HepG2 (cell line): ENCODE measurements at regions not wholly inside any gene's neighbourhood (a gene's known extent, or its start where the extent isn't known, plus 50 kb on each side); places are given as distances from the start of the nearest gene placed in this dataset.

ENCODE experiments used
- ATAC-seq: fragments of 200-7000 bp; cut with Tn5 transposase; 3 replicates; pipeline ENCODE4 v1.9.1; 2020; ENCODE audit warnings: mild to moderate bottlenecking, moderate library complexity
- BruUV-seq: library from RNA; stranded (reverse); fragments of 400-500 nt; replicated peaks from 2 replicates; lab custom pipeline; 2021; lab: Mats Ljungman, UMichigan
- CTCF ChIA-PET: fragments of 300-600 bp; formaldehyde crosslinking; extraction: SDS; loops from one replicate; lab custom pipeline; 2021; ENCODE audit warnings: low total read pairs, inconsistent platforms, low intra/inter-chr PET ratio; lab: Yijun Ruan, JAX
- POLR2A ChIA-PET: fragments of 350-600 bp; sonication (Branson Sonifier 250); formaldehyde crosslinking; loops from one replicate; lab custom pipeline; 2020; ENCODE audit warnings: antibody characterized with exemption, inconsistent platforms; lab: Yijun Ruan, JAX
- DNase-seq: peaks from one replicate; pipeline ENCODE4 v3.0.0-alpha.2; 2015; ENCODE audit warnings: low spot score
- FAIRE-seq: peaks from 3 replicates; lab custom pipeline; 2011; peaks lifted over from hg19 to GRCh38; lab: Jason Lieb, UNC
- H2AFZ ChIP-seq: one replicate; pipeline ENCODE4 v1.6.1; 2011; ENCODE audit warnings: low read length, inconsistent platforms
- H3K27ac ChIP-seq: fragments of 300-600 bp; 3 replicates; pipeline ENCODE4 v1.8.0; 2011; ENCODE audit warnings: mixed run types, mild to moderate bottlenecking, mixed read lengths, low read length, inconsistent platforms; ENCODE audit not compliant: insufficient read depth; ENCODE audit errors: extremely low read length
- H3K27me3 ChIP-seq, 2 experiments: fragments of 200-600 bp in 1 of 2; 2 replicates in 1 of 2; 3 replicates in 1 of 2; pipeline versions ENCODE4 v1.6.0 to v1.8.0; 2011; ENCODE audit warnings: low read length in 2 of 2, mild to moderate bottlenecking in 2 of 2, moderate library complexity in 2 of 2, inconsistent platforms in 1 of 2; ENCODE audit not compliant: insufficient read depth in 2 of 2, control insufficient read depth in 1 of 2
- H3K36me3 ChIP-seq, 2 experiments: fragments of 200-600 bp in 1 of 2; replicated peaks in 1 of 2; 2 replicates in 1 of 2; 3 replicates in 1 of 2; pipeline versions ENCODE4 v1.5.1 to v1.8.0; 2011; ENCODE audit warnings: low read length in 2 of 2, inconsistent platforms in 1 of 2; ENCODE audit not compliant: insufficient read depth in 2 of 2, control insufficient read depth in 1 of 2
- H3K4me1 ChIP-seq: 2 replicates; pipeline ENCODE4 v1.5.1; 2012; ENCODE audit warnings: low read length, inconsistent platforms; ENCODE audit not compliant: insufficient read depth
- H3K4me2 ChIP-seq: 2 replicates; pipeline ENCODE4 v1.6.0; 2011; ENCODE audit warnings: low read depth, low read length, inconsistent platforms
- H3K4me3 ChIP-seq, 3 experiments: fragments of 200-600 bp in 1 of 3; sonication (generic), shearing (Covaris generic) in 1 of 3; replicated peaks in 1 of 3; 2 replicates each; pipeline ENCODE4 v1.5.1; 2011 to 2016; ENCODE audit warnings: low read length in 3 of 3, inconsistent platforms in 2 of 3, low read depth in 2 of 3, mild to moderate bottlenecking in 2 of 3, control low read depth in 1 of 3, mixed read lengths in 1 of 3; ENCODE audit not compliant: insufficient read depth in 1 of 3
- H3K79me2 ChIP-seq: one replicate; pipeline ENCODE4 v1.6.1; 2011; ENCODE audit warnings: low read length, inconsistent platforms; ENCODE audit not compliant: insufficient read depth
- H3K9ac ChIP-seq: 2 replicates; pipeline ENCODE4 v1.6.0; 2011; ENCODE audit warnings: mild to moderate bottlenecking, low read depth, low read length, inconsistent platforms; ENCODE audit not compliant: insufficient read depth
- H3K9me3 ChIP-seq: 2 replicates; pipeline ENCODE4 v1.5.1; 2012; ENCODE audit warnings: mild to moderate bottlenecking, low read length
- H4K20me1 ChIP-seq: 2 replicates; pipeline ENCODE4 v1.6.0; 2011; ENCODE audit warnings: inconsistent platforms, mild to moderate bottlenecking, low read length, moderate library complexity; ENCODE audit not compliant: insufficient read depth
- FIP1L1 ChIP-seq: fragments of 200-400 bp; formaldehyde crosslinking; IDR thresholded peaks from 2 replicates; pipeline ENCODE4 v1.6.1; 2018; ENCODE audit warnings: low read depth, mild to moderate bottlenecking, low read length, moderate library complexity, borderline replicate concordance; ENCODE audit not compliant: insufficient read depth
- FOSL2 ChIP-seq: sonication (generic); formaldehyde crosslinking; IDR thresholded peaks from 2 replicates; pipeline ENCODE4 v1.4.0; 2020; ENCODE audit warnings: missing genetic modification reagents
- FOXP4 ChIP-seq: sonication (generic); formaldehyde crosslinking; IDR thresholded peaks from 2 replicates; pipeline ENCODE4 v1.4.0; 2020; ENCODE audit warnings: missing genetic modification reagents
- HOXD1 ChIP-seq: sonication (generic); formaldehyde crosslinking; IDR thresholded peaks from 2 replicates; pipeline ENCODE4 v1.5.0; 2020; ENCODE audit warnings: missing genetic modification reagents
- IKZF5 ChIP-seq: IDR thresholded peaks from 2 replicates; pipeline ENCODE4 v1.6.1; 2018; ENCODE audit warnings: missing genetic modification reagents, mild to moderate bottlenecking, missing compliant biosample characterization
- ISL2 ChIP-seq: sonication (generic); formaldehyde crosslinking; IDR thresholded peaks from 2 replicates; pipeline ENCODE4 v1.5.0; 2020; ENCODE audit warnings: missing genetic modification reagents
- NRL ChIP-seq: sonication (generic); formaldehyde crosslinking; IDR thresholded peaks from 2 replicates; pipeline ENCODE4 v1.5.0; 2020; ENCODE audit warnings: missing genetic modification reagents, mild to moderate bottlenecking, moderate library complexity, borderline replicate concordance
- REPIN1 ChIP-seq: sonication (generic); formaldehyde crosslinking; IDR thresholded peaks from 2 replicates; pipeline ENCODE4 v1.8.0; 2022; ENCODE audit warnings: missing genetic modification reagents, low read depth, mild to moderate bottlenecking, borderline replicate concordance
- SNAPC2 ChIP-seq: sonication (generic); formaldehyde crosslinking; IDR thresholded peaks from 2 replicates; pipeline ENCODE4 v1.8.1; 2022; ENCODE audit warnings: mild to moderate bottlenecking, missing genetic modification reagents
- SOX13 ChIP-seq, 3 experiments: fragments of 450-650 bp in 1 of 3; sonication (generic) in 1 of 3; formaldehyde crosslinking in 1 of 3; IDR thresholded peaks in 2 of 3; conservative IDR thresholded peaks in 1 of 3; 2 replicates each; pipeline versions ENCODE4 v1.5.0 to v1.6.1; 2016 to 2020; ENCODE audit warnings: antibody characterized with exemption in 1 of 3, mild to moderate bottlenecking in 1 of 3, missing compliant biosample characterization in 1 of 3, missing genetic modification reagents in 1 of 3, moderate library complexity in 1 of 3
- SOX6 ChIP-seq, 2 experiments: fragments of 450-650 bp in 1 of 2; sonication (generic) in 1 of 2; formaldehyde crosslinking in 1 of 2; IDR thresholded peaks; 2 replicates each; pipeline versions ENCODE4 v1.4.0 to v1.6.1; 2017 to 2020; ENCODE audit warnings: antibody characterized with exemption in 1 of 2, mild to moderate bottlenecking in 1 of 2, missing genetic modification reagents in 1 of 2
- SP140L ChIP-seq: sonication (generic); formaldehyde crosslinking; IDR thresholded peaks from 2 replicates; pipeline ENCODE4 v1.4.0; 2020; ENCODE audit warnings: missing genetic modification reagents, borderline replicate concordance
- SYNCRIP ChIP-seq: fragments of 200-400 bp; formaldehyde crosslinking; IDR thresholded peaks from 2 replicates; pipeline ENCODE4 v1.6.1; 2018; ENCODE audit warnings: mild to moderate bottlenecking, low read depth, low read length; ENCODE audit not compliant: insufficient read depth
- ZFP41 ChIP-seq: sonication (generic); formaldehyde crosslinking; IDR thresholded peaks from 2 replicates; pipeline ENCODE4 v1.4.0; 2020; ENCODE audit warnings: mild to moderate bottlenecking, missing genetic modification reagents, borderline replicate concordance
- ZKSCAN8 ChIP-seq: IDR thresholded peaks from 2 replicates; pipeline ENCODE4 v1.6.1; 2016; ENCODE audit warnings: borderline replicate concordance, missing genetic modification reagents, missing compliant biosample characterization
- ZNF644 ChIP-seq: IDR thresholded peaks from 2 replicates; pipeline ENCODE4 v1.6.1; 2016; ENCODE audit warnings: low read depth
- ZNF775 ChIP-seq: sonication (generic); formaldehyde crosslinking; IDR thresholded peaks from 2 replicates; pipeline ENCODE4 v1.4.0; 2020; ENCODE audit warnings: missing genetic modification reagents, mild to moderate bottlenecking, moderate library complexity, borderline replicate concordance
- WGBS: methylation state at CpG from one replicate; pipeline ENCODE4 v1.1.6; 2017; ENCODE audit warnings: low lambda C conversion rate; 5-methylcytosine and 5-hydroxymethylcytosine counted together
- in situ Hi-C: cut with HindIII; loops from 2 replicates; pipeline ENCODE4 v1.10.0; 2017; ENCODE audit warnings: low pct_unique_long_range_greater_than_20kb; ENCODE audit not compliant: extremely low pct_ligation_motif_present
- intact Hi-C: fragments of 100-400 bp; cut with micrococcal nuclease; formaldehyde crosslinking; loops from one replicate; pipeline ENCODE4 v1.10.0; 2022; ENCODE audit not compliant: unreplicated experiment
- TF ChIP-seq, protein P1 (sequence below): IDR thresholded peaks from 2 replicates; pipeline ENCODE4 v1.6.1; 2016; ENCODE audit warnings: low read depth
- TF ChIP-seq, protein P2 (sequence below): sonication (generic); formaldehyde crosslinking; conservative IDR thresholded peaks from 2 replicates; pipeline ENCODE4 v1.5.0; 2020; ENCODE audit warnings: missing genetic modification reagents

- POLR2A ChIA-PET, result interaction anchor here (0.6 kb wide), 1 partner anchor 32 kb away, joined by 3 read pairs; no protein-coding TSS in a partner anchor
- Histone ChIP-seq H3K79me2 (no peaks in the 10 kb centered on the region), H3K4me3 (no peak overlapping the region), H3K9ac (no peak overlapping the region), H3K27ac (no peak overlapping the region), H3K9me3 (peaks cover 61% of the 10 kb centered on the region), H3K36me3 (no peaks in the 10 kb centered on the region), H2AFZ (no peak overlapping the region), H3K4me2 (no peak overlapping the region), H4K20me1 (no peaks in the 10 kb centered on the region), H3K4me1 (peaks cover 34% of the 10 kb centered on the region), H3K27me3 (no peaks in the 10 kb centered on the region)
- DNase-seq (no peak), ATAC-seq (no peak), FAIRE-seq (peak; percentile 37)
- BruUV-seq, result no TSS peak
- in situ Hi-C loops (no loop called here), intact Hi-C loops (no loop called here)
- 30% methylated on average over 2 of the region's 2 CpGs for WGBS
- CTCF ChIA-PET, result no interaction called here
- TF ChIP-seq SYNCRIP (no peak), REPIN1 (CRISPR knock-in tag) (no peak), IKZF5 (CRISPR knock-in tag) (no peak), SNAPC2 (CRISPR knock-in tag) (no peak), SOX6 (IDR thresholded peaks at IDR 0.05) (no peak), SOX6 (CRISPR knock-in tag; IDR thresholded peaks at IDR 0.05) (peak; percentile 24; the same call in 1 of the 2 replicates), ZNF644 (no peak), ZNF775 (no peak), SP140L (no peak), SOX13 (IDR thresholded peaks at IDR 0.05) (no peak), SOX13 (CRISPR knock-in tag; conservative IDR thresholded peaks at IDR 0.05 in 1 of 2, IDR thresholded peaks at IDR 0.05 in 1 of 2) (peak in 1 of 2 experiments; percentile 78; a peak in 2 of 4 replicates), FIP1L1 (no peak), NRL (CRISPR knock-in tag) (no peak), ZKSCAN8 (CRISPR knock-in tag) (no peak), ZFP41 (CRISPR knock-in tag) (no peak), ISL2 (peak; percentile 89), HOXD1 (no peak), FOXP4 (CRISPR knock-in tag) (0 out of 2 replicates have a peak, but pooled peaks have one; percentile 14), FOSL2 (CRISPR knock-in tag) (no peak)
- TF ChIP-seq, protein P1, sequence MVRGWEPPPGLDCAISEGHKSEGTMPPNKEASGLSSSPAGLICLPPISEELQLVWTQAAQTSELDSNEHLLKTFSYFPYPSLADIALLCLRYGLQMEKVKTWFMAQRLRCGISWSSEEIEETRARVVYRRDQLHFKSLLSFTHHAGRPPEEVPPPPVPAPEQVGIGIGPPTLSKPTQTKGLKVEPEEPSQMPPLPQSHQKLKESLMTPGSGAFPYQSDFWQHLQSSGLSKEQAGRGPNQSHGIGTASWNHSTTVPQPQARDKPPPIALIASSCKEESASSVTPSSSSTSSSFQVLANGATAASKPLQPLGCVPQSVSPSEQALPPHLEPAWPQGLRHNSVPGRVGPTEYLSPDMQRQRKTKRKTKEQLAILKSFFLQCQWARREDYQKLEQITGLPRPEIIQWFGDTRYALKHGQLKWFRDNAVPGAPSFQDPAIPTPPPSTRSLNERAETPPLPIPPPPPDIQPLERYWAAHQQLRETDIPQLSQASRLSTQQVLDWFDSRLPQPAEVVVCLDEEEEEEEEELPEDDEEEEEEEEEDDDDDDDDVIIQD, result no peak
- TF ChIP-seq, protein P2, sequence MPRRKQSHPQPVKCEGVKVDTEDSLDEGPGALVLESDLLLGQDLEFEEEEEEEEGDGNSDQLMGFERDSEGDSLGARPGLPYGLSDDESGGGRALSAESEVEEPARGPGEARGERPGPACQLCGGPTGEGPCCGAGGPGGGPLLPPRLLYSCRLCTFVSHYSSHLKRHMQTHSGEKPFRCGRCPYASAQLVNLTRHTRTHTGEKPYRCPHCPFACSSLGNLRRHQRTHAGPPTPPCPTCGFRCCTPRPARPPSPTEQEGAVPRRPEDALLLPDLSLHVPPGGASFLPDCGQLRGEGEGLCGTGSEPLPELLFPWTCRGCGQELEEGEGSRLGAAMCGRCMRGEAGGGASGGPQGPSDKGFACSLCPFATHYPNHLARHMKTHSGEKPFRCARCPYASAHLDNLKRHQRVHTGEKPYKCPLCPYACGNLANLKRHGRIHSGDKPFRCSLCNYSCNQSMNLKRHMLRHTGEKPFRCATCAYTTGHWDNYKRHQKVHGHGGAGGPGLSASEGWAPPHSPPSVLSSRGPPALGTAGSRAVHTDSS (CRISPR knock-in tag), result no peak
These were observed 1380.1 kb downstream of the SUCLG1 start for GRCh38 chr2:83079007-83079406.
